Caco-2 (cell line): ENCODE measurements at regions not wholly inside any gene's neighbourhood (a gene's known extent, or its start where the extent isn't known, plus 50 kb on each side); places are given as distances from the start of the nearest gene placed in this dataset.
"Not testable (repeated sequence)": the region's sequence is repeated elsewhere in the genome, so short reads cannot be mapped to it uniquely, and the experiment has no call there.

Experiments used
- BruUV-seq: library from RNA; stranded (reverse); fragments of 400-500 nt; replicated peaks from 2 replicates; lab custom pipeline; 2021; lab: Mats Ljungman, UMichigan
- CTCF ChIA-PET: fragments of 300-600 bp; sonication (Branson Sonifier 250); formaldehyde crosslinking; loops from one replicate; lab custom pipeline; 2022; ENCODE audit warnings: antibody characterized with exemption; lab: Charles Lee
- POLR2A ChIA-PET: fragments of 300-600 bp; sonication (Branson Sonifier 250); formaldehyde crosslinking; loops from one replicate; lab custom pipeline; 2022; ENCODE audit warnings: antibody characterized with exemption; lab: Charles Lee
- DNase-seq, 2 experiments: peaks; one replicate each; pipeline versions ENCODE4 v3.0.0 to v3.0.0-alpha.2; 2020 to 2022
- H3K27me3 ChIP-seq: replicated peaks from 2 replicates; pipeline ENCODE4 v1.6.0; 2011; ENCODE audit warnings: low read length; ENCODE audit not compliant: control insufficient read depth, insufficient read depth
- H3K36me3 ChIP-seq: 2 replicates; pipeline ENCODE4 v1.5.1; 2011; ENCODE audit warnings: low read length; ENCODE audit not compliant: control insufficient read depth, insufficient read depth
- H3K4me1 ChIP-seq: fragments of 250-450 bp; sonication (Bioruptor Pico); 2 replicates; pipeline ENCODE4 v1.5.1; 2020; ENCODE audit warnings: mild to moderate bottlenecking
- H3K4me3 ChIP-seq: 2 replicates; pipeline ENCODE4 v1.5.1; 2011; ENCODE audit warnings: low read depth, mild to moderate bottlenecking, control low read depth, low read length
- H3K9me3 ChIP-seq: fragments of 250-450 bp; sonication (Bioruptor Pico); 2 replicates; pipeline ENCODE4 v1.5.1; 2020; ENCODE audit warnings: mild to moderate bottlenecking, moderate library complexity
- H3K27ac Mint-ChIP-seq: one replicate; pipeline ENCODE4 v1.8.0; 2022; ENCODE audit warnings: mixed read lengths; ENCODE audit not compliant: unreplicated experiment
- H3K27me3 Mint-ChIP-seq: one replicate; pipeline ENCODE4 v1.8.0; 2022; ENCODE audit warnings: mixed read lengths; ENCODE audit not compliant: insufficient read depth, unreplicated experiment
- H3K36me3 Mint-ChIP-seq: one replicate; pipeline ENCODE4 v1.8.0; 2022; ENCODE audit warnings: mild to moderate bottlenecking, mixed read lengths; ENCODE audit not compliant: insufficient read depth, unreplicated experiment
- H3K4me1 Mint-ChIP-seq: one replicate; pipeline ENCODE4 v1.8.0; 2022; ENCODE audit warnings: low read depth, mixed read lengths; ENCODE audit not compliant: unreplicated experiment
- H3K4me3 Mint-ChIP-seq: one replicate; pipeline ENCODE4 v1.8.0; 2022; ENCODE audit warnings: mild to moderate bottlenecking, moderate library complexity, mixed read lengths; ENCODE audit not compliant: unreplicated experiment
- H3K9me3 Mint-ChIP-seq: one replicate; pipeline ENCODE4 v1.8.0; 2022; ENCODE audit warnings: mixed read lengths; ENCODE audit not compliant: unreplicated experiment
- intact Hi-C: fragments of 100-400 bp; cut with micrococcal nuclease; formaldehyde crosslinking; loops from one replicate; pipeline ENCODE4 v1.10.0; 2022; ENCODE audit not compliant: unreplicated experiment
- TF ChIP-seq, protein P1 (sequence below), 2 experiments: fragments of 200-600 bp in 1 of 2; IDR thresholded peaks; 1 replicate in 1 of 2; 2 replicates in 1 of 2; pipeline versions ENCODE4 v1.5.1 to v1.8.0; 2011 to 2022; ENCODE audit warnings: antibody characterized with exemption in 1 of 2, control low read depth in 1 of 2, inconsistent platforms in 1 of 2, low read depth in 1 of 2, low read length in 1 of 2, mild to moderate bottlenecking in 1 of 2, moderate library complexity in 1 of 2; ENCODE audit not compliant: insufficient read depth in 1 of 2, severe bottlenecking in 1 of 2, unreplicated experiment in 1 of 2

DNA sequence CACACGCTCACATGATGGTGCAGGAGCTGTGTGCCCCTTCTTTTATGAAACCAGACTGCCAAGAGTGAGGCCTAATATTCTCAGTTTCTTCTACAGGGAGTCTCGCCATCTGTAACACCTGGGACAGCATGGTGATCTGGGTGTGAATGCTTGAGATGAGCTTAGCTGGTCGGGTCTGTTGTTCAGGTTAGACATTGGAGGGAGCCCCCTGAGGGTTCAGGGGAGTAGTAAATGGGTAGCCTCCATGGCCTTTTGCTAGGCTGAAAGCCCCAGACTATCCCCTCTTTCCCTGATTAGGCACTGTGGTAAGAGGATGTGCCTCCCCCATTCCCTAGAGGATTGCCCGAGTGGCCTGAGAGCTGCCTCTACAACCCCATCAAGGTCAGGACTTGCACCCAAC, 1916.1 kb downstream of the PCDH9 start:
- TF ChIP-seq, protein P1, sequence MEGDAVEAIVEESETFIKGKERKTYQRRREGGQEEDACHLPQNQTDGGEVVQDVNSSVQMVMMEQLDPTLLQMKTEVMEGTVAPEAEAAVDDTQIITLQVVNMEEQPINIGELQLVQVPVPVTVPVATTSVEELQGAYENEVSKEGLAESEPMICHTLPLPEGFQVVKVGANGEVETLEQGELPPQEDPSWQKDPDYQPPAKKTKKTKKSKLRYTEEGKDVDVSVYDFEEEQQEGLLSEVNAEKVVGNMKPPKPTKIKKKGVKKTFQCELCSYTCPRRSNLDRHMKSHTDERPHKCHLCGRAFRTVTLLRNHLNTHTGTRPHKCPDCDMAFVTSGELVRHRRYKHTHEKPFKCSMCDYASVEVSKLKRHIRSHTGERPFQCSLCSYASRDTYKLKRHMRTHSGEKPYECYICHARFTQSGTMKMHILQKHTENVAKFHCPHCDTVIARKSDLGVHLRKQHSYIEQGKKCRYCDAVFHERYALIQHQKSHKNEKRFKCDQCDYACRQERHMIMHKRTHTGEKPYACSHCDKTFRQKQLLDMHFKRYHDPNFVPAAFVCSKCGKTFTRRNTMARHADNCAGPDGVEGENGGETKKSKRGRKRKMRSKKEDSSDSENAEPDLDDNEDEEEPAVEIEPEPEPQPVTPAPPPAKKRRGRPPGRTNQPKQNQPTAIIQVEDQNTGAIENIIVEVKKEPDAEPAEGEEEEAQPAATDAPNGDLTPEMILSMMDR (IDR thresholded peaks at IDR 0.05; ENCODE audit: insufficient read depth in 1 of 2, low read depth in 1 of 2, low read length in 1 of 2, severe bottlenecking in 1 of 2, unreplicated experiment in 1 of 2): no peak
- POLR2A ChIA-PET: no interaction called here
- Mint-ChIP-seq H3K4me3 (no peak overlapping the region), H3K4me1 (no peaks in the 10 kb centered on the region), H3K27ac (no peak overlapping the region), H3K27me3 (no peaks in the 10 kb centered on the region), H3K36me3 (no peaks in the 10 kb centered on the region), H3K9me3 (peaks cover 12% of the 10 kb centered on the region)
- BruUV-seq: no TSS peak
- Histone ChIP-seq H3K9me3 (0 out of 2 replicates have a peak, but pooled peaks cover 3% of the 10 kb centered on the region), H3K4me3 (no peak overlapping the region), H3K4me1 (no peaks in the 10 kb centered on the region), H3K27me3 (no peaks in the 10 kb centered on the region), H3K36me3 (no peaks in the 10 kb centered on the region)
- intact Hi-C loops: no loop called here
- CTCF ChIA-PET: no interaction called here
- no peak for DNase-seq

DNA sequence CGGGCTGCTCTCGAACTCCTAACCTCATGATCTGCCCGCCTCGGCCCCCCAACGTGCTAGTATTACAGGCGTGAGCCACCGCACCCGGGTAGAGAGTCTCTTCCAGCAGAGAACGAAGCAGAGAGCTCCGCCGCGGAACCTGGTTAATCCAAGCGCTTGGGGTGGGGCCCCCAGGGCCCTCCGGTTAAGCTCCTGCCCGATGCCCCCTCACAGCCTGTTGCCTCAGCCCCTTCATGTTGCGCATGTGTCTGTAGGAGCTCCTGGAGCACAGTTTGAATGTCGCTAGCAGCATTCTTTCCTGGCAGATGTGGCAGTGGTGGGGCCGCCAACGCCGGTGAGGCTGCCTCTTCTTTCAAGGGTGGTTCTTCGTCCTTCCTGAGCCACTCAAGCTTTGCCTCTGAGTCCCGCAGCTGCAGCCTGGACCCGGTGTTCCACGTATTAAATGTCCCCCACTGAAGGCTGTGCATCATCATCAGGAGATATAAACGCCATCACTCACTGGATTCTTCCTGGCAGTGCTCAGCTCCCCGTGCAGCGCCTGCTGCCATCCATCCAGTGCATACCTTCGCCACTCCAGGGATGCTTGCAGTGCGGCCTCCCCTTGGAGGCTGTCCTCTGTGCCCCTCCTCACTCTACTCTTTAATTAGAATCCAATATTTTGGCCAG, 1919.3 kb downstream of the PCDH9 start:
- 0 out of 2 replicates have a peak, but pooled peaks cover 3% of the 10 kb centered on the region for H3K9me3 ChIP-seq
- Mint-ChIP-seq H3K27me3 (no peaks in the 10 kb centered on the region), H3K4me1 (no peaks in the 10 kb centered on the region), H3K9me3 (peaks cover 12% of the 10 kb centered on the region), H3K36me3 (no peaks in the 10 kb centered on the region), H3K27ac (no peak overlapping the region), H3K4me3 (no peak overlapping the region)
- TF ChIP-seq, protein P1 (IDR thresholded peaks at IDR 0.05; ENCODE audit: insufficient read depth in 1 of 2, low read depth in 1 of 2, low read length in 1 of 2, severe bottlenecking in 1 of 2, unreplicated experiment in 1 of 2): no peak
- no peaks in the 10 kb centered on the region for H3K36me3 ChIP-seq
- no TSS peak for BruUV-seq
- DNase-seq: no peak
- no peaks in the 10 kb centered on the region for H3K27me3 ChIP-seq
- CTCF ChIA-PET: no interaction called here
- intact Hi-C loops: no loop called here
- no peaks in the 10 kb centered on the region for H3K4me1 ChIP-seq
- POLR2A ChIA-PET: no interaction called here
- H3K4me3 ChIP-seq: no peak overlapping the region

DNA sequence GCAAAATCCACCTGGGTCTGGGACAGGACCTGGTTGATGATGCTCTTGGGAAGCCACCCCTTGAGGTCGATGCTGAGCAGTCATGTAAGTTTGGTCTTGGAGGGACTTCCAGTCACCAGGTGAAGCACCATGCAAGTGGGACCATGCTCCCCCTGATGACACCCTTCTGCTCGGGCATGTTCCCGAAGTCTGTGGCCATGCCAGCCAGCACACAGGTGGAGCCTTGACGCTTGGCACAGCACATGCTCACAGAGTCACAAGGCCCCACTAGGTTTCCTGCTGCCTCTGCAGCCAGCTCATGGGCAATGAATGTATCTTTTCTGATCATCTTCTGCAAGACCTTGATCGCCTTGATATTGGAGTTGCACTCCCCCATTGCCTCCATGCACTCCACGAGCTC, 1920.2 kb downstream of the PCDH9 start:
- no peaks in the 10 kb centered on the region for H3K36me3 Mint-ChIP-seq
- 0 out of 2 replicates have a peak, but pooled peaks cover 3% of the 10 kb centered on the region for H3K9me3 ChIP-seq
- CTCF ChIA-PET: no interaction called here
- no TSS peak for BruUV-seq
- no peak overlapping the region for H3K4me3 Mint-ChIP-seq
- H3K27me3 ChIP-seq: no peaks in the 10 kb centered on the region
- DNase-seq: no peak
- TF ChIP-seq, protein P1 (IDR thresholded peaks at IDR 0.05; ENCODE audit: insufficient read depth in 1 of 2, low read depth in 1 of 2, low read length in 1 of 2, severe bottlenecking in 1 of 2, unreplicated experiment in 1 of 2): no peak
- POLR2A ChIA-PET: no interaction called here
- peaks cover 6% of the 10 kb centered on the region for H3K9me3 Mint-ChIP-seq
- H3K27ac Mint-ChIP-seq: no peak overlapping the region
- H3K36me3 ChIP-seq: no peaks in the 10 kb centered on the region
- no peaks in the 10 kb centered on the region for H3K4me1 Mint-ChIP-seq
- no peaks in the 10 kb centered on the region for H3K4me1 ChIP-seq
- H3K27me3 Mint-ChIP-seq: no peaks in the 10 kb centered on the region
- no peak overlapping the region for H3K4me3 ChIP-seq
- intact Hi-C loops: no loop called here

DNA sequence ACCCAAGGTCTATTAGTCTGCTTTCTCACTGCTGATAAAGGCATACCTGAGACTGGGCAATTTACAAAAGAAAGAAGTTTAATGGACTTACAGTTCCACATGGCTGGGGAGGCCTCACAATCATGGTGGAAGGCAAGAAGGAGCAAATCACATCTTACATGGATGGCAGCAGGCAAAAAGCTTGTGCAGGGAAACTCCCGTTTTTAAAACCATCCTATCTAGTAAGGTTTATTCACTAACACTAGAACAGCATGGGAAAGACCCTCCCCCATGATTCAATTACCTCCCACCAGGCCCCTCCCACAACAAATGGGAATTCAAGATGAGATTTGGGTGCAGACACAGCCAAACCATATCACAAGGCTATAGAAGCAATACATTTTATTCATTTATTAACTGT, 1921.4 kb downstream of the PCDH9 start:
- not testable (repeated sequence) for H3K4me1 Mint-ChIP-seq

More for the DNA sequence above, 1921.4 kb downstream of the PCDH9 start:
- CTCF ChIA-PET, H3K4me3 Mint-ChIP-seq, H3K4me1 ChIP-seq, H3K9me3 ChIP-seq, DNase-seq, intact Hi-C loops, H3K9me3 Mint-ChIP-seq, H3K36me3 ChIP-seq, H3K27me3 Mint-ChIP-seq, H3K27ac Mint-ChIP-seq, H3K27me3 ChIP-seq, POLR2A ChIA-PET, H3K36me3 Mint-ChIP-seq, H3K4me3 ChIP-seq, BruUV-seq: not testable (repeated sequence)
